ENCODE measurements at regions not wholly inside any gene's neighbourhood (a gene's known extent, or its start where the extent isn't known, plus 50 kb on each side); places are given as distances from the start of the nearest gene placed in this dataset.
"Not testable (repeated sequence)": the region's sequence is repeated elsewhere in the genome, so short reads cannot be mapped to it uniquely, and the experiment has no call there.

DNA sequence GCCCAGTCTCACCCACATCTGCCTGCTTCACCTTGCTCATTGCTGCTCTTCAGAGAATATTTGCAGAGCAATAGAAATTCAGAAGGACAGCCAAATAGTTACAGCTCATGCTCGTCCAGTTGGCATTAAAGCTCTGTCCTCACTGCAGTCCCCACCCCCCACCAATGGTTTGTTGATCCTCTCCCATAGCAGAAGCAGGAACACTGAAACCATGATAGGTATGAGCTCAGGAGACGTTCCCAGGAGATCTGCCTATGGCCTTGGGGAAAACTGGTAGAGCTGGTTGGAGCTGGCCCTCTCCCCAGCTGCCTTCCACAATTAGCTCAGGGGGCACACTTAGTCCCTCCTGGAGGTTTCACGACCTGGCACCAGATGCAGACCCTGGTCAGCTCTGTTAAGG is 68.6 kb upstream of the KMT2C start:
- peak; percentile 22 for DNase-seq (ENCODE audit: low spot score)

DNA sequence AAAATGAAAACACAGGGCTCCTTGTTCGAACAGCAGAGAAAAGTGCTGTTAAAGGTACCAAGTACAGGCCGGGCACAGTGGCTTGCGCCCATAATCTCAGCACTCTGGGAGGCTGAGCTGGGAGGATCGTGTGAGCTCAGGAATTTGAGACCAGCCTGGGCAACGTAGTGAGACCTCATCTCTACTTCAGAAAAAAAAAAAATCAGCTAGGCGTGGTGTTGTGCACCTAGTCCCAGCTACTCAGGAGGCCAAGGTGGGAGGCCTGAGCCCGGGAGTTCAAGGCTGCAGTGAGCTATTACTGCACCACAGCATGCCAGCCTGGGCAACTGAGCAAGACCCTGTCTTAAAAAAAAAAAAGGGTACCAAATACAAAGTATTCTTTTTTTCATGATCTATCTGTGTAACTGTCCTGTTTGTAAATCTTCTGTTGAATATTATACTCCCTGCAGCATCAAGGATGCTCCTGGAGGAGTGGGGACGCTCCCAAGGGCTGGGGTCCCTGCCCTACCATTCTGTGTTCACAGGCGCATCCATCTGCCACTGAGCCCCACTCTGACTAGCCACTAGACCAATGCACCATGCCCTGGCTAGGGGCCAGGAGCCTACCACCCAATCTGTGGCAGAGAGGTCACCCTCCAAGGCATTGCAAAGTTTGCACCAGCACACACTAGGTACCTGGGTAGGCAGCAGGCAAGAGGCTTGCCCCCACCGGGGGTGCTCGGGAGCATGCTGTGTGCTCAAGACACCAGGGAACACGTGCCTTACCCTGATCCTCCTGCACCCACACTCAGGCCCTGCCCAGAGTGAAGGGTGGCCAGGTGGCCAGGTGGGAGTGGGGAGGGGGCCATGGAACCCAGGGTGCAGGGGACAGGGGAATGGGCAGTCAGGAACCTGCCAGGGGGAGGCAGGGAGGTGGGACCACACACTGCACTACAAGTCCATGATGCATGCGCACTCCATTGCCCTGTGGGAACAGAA is 67.3 kb upstream of the KMT2C start:
- no peak for DNase-seq (ENCODE audit: low spot score)

DNA sequence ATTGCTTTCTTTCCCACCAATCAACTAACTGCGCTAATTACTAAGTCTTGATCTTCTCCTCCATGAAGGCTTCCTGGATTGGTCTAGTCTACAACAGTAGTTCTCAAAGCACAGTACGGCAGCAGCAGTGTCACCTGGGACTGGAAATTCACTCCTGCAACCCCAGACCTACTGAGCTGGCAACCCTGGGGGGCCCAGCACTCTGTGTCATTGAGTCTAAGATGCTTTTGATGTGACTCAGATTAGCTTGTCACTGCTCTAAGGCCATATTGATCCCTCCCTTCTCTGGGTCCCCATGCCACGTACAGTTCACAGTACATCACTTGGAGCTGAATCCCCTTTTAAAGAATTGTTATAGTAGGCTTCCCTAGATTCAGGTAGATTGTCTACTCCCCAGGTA is 65.7 kb upstream of the KMT2C start:
- no peak for DNase-seq (ENCODE audit: low spot score)

DNA sequence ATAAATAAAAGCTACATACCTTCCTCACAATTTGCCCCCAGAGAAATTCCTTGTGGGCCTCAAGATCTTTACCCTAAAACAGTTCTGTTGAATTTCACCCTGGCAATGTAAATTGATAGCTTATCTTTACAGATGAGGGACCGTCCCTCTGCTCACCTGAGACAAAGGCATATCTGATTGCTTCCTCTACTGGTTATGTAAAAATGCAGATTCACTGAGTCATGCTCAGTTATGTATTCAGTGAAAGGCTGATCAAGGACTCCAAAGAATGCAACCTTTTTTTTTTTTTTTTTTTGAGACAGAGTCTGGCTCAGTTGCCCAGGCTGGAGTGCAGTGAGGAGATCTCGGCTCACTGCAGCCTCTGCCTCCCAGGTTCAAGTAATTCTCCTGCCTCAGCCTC is 64.2 kb upstream of the KMT2C start:
- not testable (repeated sequence) for DNase-seq (ENCODE audit: low spot score)

DNA sequence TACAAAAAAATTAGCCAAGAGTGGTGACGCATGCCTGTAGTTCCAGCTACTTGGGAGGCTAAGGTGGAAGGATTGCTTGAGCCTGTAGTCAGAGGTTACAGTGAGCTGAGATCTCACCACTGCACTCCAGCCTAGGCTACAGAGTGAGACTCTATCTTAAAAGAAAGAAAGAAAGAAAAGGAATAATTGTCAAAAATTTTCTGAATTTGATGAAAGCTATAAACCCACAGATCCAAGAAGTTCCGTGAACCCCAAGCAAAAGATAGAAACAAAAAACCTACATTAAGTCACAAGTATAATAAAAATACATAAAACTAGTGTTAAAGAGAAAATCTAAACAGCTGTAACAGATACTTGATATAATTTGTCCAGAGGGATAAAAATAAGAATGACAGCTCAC is 60.1 kb upstream of the KMT2C start:
- no peak for DNase-seq (ENCODE audit: low spot score)

DNA sequence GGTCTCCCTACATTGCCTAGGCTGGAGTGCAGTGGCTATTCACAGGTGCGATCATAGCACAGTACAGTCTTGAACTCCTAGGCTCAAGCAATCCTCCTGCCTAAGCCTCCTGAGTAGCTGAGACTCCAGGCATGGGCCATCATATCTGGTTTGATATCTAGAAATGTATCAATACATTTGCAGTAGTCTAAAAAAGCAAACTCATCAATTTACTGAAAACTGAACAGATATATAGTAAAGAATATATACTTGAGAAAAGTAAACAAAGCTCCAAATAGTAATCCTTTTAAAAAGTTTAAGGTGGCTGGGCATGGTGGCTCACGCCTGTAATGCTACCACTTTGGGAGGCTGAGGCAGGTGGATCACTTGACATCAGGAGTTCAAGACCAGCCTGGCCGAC is 57.1 kb upstream of the KMT2C start:
- DNase-seq (ENCODE audit: low spot score): no peak

DNA sequence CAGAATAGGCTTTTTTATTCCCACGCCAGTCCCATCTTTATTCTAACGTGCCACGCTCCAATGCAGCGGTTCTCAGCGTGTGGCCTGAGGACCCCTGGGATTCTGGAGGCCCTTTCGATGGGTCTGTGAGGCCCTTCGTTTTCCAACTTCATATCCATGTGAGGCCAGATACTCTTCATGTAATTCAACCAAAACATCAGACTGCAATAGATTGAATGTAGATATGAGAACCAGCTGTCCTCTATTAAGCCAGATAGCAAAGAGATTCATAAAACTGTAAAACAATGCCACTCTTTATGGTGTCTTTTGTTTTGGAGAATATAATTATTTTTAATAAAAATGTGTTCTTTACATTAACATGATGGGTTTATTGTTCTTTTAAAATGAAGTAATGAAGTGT is 53.2 kb upstream of the KMT2C start:
- DNase-seq (ENCODE audit: low spot score): no peak

DNA sequence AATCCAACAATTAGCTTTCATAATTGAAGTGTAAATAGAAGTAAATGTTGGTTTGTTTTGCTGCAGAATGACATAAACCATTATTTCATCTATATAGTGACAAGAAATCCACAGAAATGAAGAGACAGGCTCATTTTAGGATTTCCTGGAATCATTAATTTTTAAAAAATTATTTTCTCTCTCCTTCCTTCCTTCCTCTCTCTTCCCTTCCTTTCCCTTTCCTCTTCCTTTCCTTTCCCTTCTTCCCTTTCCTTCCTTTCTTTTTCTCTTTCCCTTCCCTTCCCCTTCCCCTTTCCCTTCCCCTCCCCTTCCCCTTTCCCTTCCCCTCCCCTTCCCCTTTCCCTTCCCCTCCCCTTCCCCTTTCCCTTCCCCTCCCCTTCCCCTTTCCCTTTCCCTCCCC is 51.2 kb upstream of the KMT2C start:
- no peak for DNase-seq (ENCODE audit: low spot score)

DNA sequence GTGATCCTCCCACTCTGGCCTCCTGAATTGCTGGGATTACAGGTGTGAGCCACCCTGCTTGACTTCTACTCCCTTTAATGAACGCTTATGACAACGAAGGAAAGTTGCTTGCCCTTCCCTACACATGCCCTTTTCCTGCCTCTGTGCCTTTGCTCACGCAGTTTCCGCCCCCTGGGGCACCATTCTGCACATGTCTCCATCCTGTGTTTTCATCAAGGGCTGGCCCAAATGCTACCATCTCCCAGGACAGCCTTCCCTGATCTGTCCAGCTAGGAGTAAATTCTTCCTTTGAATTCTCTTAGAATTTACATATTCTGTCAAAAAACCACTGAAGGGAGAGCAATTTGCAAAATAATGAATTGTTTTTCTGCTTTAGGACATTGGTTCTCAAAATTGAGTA is 50.0 kb upstream of the KMT2C start:
- DNase-seq (ENCODE audit: low spot score): no peak
